Tibial artery (tissue), 4 donors: ENCODE measurements at regions not wholly inside any gene's neighbourhood (a gene's known extent, or its start where the extent isn't known, plus 50 kb on each side); places are given as distances from the start of the nearest gene placed in this dataset.
A peak's percentile ranks its signal among the peaks of the same experiment; 100 is the strongest.

Source experiments
- DNase-seq, 2 donors: peaks; one replicate each; pipeline ENCODE4 v3.0.0-alpha.2; 2019
- H3K27ac ChIP-seq, 2 donors: fragments of 200-600 bp; sonication (generic) in 1 of 2; 1 replicate in 1 of 2; 2 replicates in 1 of 2; pipeline ENCODE4 v1.5.1; 2018 to 2019; ENCODE audit warnings: mild to moderate bottlenecking in 1 of 2
- H3K27me3 ChIP-seq, 2 donors: fragments of 200-600 bp; sonication (generic) in 1 of 2; one replicate each; pipeline versions ENCODE4 v1.5.1 to v1.6.0; 2016 to 2019
- H3K36me3 ChIP-seq, 3 donors: fragments of 200-600 bp; sonication (generic) in 2 of 3; one replicate each; pipeline ENCODE4 v1.5.1; 2016 to 2019; ENCODE audit warnings: mild to moderate bottlenecking in 2 of 3
- H3K4me1 ChIP-seq, 4 donors: fragments of 200-600 bp; sonication (generic) in 2 of 4; 1 replicate in 3 of 4; 2 replicates in 1 of 4; pipeline ENCODE4 v1.5.1; 2016 to 2019
- H3K4me3 ChIP-seq, 2 donors: fragments of 200-600 bp; sonication (generic) in 1 of 2; 1 replicate in 1 of 2; 2 replicates in 1 of 2; pipeline ENCODE4 v1.5.1; 2018 to 2019; ENCODE audit warnings: mild to moderate bottlenecking in 2 of 2
- H3K9me3 ChIP-seq, 3 donors: fragments of 200-600 bp; sonication (generic) in 1 of 3; one replicate each; pipeline ENCODE4 v1.5.1; 2016 to 2019
- CTCF ChIP-seq, 2 experiments: fragments of 200-600 bp in 1 of 2; fragments of 450-650 bp in 1 of 2; IDR thresholded peaks; one replicate each; pipeline ENCODE4 v1.5.1; 2017 to 2019; ENCODE audit warnings: antibody characterized with exemption in 2 of 2, mild to moderate bottlenecking in 1 of 2, moderate library complexity in 1 of 2
- intact Hi-C: fragments of 100-400 bp; cut with DNase I; formaldehyde crosslinking; loops from one replicate; pipeline ENCODE4 v1.15.0; 2023; ENCODE audit warnings: low total_unique reads

GRCh38 chr20:40519918-40520317 is 169.1 kb downstream of the MAFB start:
- intact Hi-C loops, result no loop called here
- no peak for TF ChIP-seq CTCF (IDR thresholded peaks at IDR 0.05)
- DNase-seq, result no peak
- Histone ChIP-seq H3K9me3 (peaks cover 0 to 6% (median 0%) of the 10 kb centered on the region in 3 donors), H3K36me3 (no peaks in the 10 kb centered on the region), H3K27me3 (peaks cover 0 to 4% of the 10 kb centered on the region in 2 donors), H3K4me1 (no peaks in the 10 kb centered on the region), H3K4me3 (no peak overlapping the region), H3K27ac (no peak overlapping the region)

- intact Hi-C loops, result no loop called here
- no peak overlapping the region for H3K4me3 ChIP-seq
- no peaks in the 10 kb centered on the region for H3K36me3 ChIP-seq
- peaks cover 0 to 9% (median 4%) of the 10 kb centered on the region in 4 donors for H3K4me1 ChIP-seq
- H3K27ac ChIP-seq, result no peak overlapping the region
- H3K9me3 ChIP-seq, result no peaks in the 10 kb centered on the region
- no peak for TF ChIP-seq CTCF (IDR thresholded peaks at IDR 0.05)
- H3K27me3 ChIP-seq, result no peaks in the 10 kb centered on the region
- DNase-seq, result no peak
Observed at GRCh38 chr20:40512994-40513393, 176.0 kb downstream of the MAFB start.

GRCh38 chr20:40512591-40512990 is 176.4 kb downstream of the MAFB start:
- no peak for TF ChIP-seq CTCF (IDR thresholded peaks at IDR 0.05)
- Histone ChIP-seq H3K36me3 (no peaks in the 10 kb centered on the region), H3K27ac (no peak overlapping the region), H3K4me1 (peaks cover 0 to 9% (median 4%) of the 10 kb centered on the region in 4 donors), H3K27me3 (no peaks in the 10 kb centered on the region), H3K9me3 (no peaks in the 10 kb centered on the region), H3K4me3 (no peak overlapping the region)
- intact Hi-C loops, result no loop called here
- no peak for DNase-seq

GRCh38 chr20:40511478-40511877 is 177.6 kb downstream of the MAFB start:
- H3K27me3 ChIP-seq, result no peaks in the 10 kb centered on the region
- peak overlapping the region; percentile 24 to 31 for H3K27ac ChIP-seq
- peaks cover 0 to 17% (median 4%) of the 10 kb centered on the region in 4 donors for H3K4me1 ChIP-seq
- peak; percentile 74 to 87 for DNase-seq
- no peaks in the 10 kb centered on the region for H3K36me3 ChIP-seq
- H3K4me3 ChIP-seq, result no peak overlapping the region
- intact Hi-C loops, result no loop called here
- H3K9me3 ChIP-seq, result no peaks in the 10 kb centered on the region
- TF ChIP-seq CTCF (IDR thresholded peaks at IDR 0.05), result no peak

GRCh38 chr20:40510622-40511021 is 178.4 kb downstream of the MAFB start:
- Histone ChIP-seq H3K36me3 (no peaks in the 10 kb centered on the region), H3K4me3 (no peak overlapping the region), H3K9me3 (no peaks in the 10 kb centered on the region), H3K4me1 (peaks cover 0 to 24% (median 7%) of the 10 kb centered on the region in 4 donors), H3K27me3 (no peaks in the 10 kb centered on the region), H3K27ac (peak overlapping the region in 1 of 2 donors; percentile 31)
- intact Hi-C loops, result no loop called here
- DNase-seq, result no peak
- TF ChIP-seq CTCF (IDR thresholded peaks at IDR 0.05), result no peak

- TF ChIP-seq CTCF (IDR thresholded peaks at IDR 0.05), result no peak
- Histone ChIP-seq H3K9me3 (no peaks in the 10 kb centered on the region), H3K27me3 (no peaks in the 10 kb centered on the region), H3K4me1 (peaks cover 0 to 24% (median 7%) of the 10 kb centered on the region in 4 donors), H3K4me3 (no peak overlapping the region), H3K36me3 (no peaks in the 10 kb centered on the region), H3K27ac (no peak overlapping the region)
- intact Hi-C loops, result loop anchor here (10.0 kb wide), 1 partner anchor 176 kb away; the partner anchor contains the start of gene MAFB
- DNase-seq, result no peak
Observed at GRCh38 chr20:40508821-40509220, 180.2 kb downstream of the MAFB start.
